NAMALWA (cell line): ENCODE measurements at regions not wholly inside any gene's neighbourhood (a gene's known extent, or its start where the extent isn't known, plus 50 kb on each side); places are given as distances from the start of the nearest gene placed in this dataset.
A peak's percentile ranks its signal among the peaks of the same experiment; 100 is the strongest.
"Not testable (repeated sequence)": the region's sequence is repeated elsewhere in the genome, so short reads cannot be mapped to it uniquely, and the experiment has no call there.

Experiments
- DNase-seq: peaks from one replicate; pipeline ENCODE4 v3.0.0-alpha.2; 2015; ENCODE audit warnings: low spot score

DNA sequence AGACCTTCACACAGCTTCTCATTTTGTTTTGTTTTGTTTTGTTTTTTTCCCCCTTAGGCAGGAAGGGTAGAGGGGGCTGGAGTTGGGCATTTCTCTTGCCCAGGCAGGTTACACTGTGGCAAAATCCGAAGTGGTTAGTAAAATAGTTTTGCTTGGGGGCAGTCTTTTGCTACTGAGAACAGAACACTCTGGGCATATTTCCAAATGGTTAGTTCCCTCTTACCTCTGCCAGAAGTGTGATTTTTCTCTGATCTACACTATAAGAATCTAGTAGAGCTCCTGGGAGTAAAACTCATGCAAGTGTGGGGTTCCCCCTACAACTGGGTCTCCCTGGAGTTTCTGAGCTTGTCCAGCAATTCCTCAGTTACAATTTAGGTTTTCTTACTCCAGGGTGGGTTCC, 61.7 kb downstream of the NPS start:
- no peak for DNase-seq

DNA sequence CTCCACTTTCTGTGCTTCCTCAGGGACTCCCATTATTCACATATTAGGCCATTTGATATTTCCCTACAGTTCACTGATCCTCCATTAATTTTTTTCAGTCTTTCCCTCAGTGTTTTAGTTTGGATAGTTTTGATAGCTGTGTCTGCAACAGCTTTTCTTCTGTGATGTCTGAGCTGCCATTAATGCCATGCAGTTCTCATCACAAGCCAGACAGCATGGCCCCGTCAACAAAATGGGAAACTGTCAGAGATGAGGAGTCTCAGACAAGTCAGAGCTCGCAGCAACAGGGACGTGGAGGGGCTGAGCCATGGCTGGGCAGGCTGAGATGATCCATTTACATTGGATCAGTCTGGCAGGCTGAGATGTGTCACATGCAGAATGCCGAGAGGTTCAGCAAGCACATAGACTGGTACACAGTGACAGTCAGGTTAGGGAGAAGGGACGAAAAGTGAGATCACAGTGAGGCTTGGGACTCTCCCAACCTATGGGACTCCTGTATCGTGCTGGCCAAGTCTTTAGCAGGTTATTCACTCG, 65.4 kb downstream of the NPS start:
- DNase-seq, result no peak

DNA sequence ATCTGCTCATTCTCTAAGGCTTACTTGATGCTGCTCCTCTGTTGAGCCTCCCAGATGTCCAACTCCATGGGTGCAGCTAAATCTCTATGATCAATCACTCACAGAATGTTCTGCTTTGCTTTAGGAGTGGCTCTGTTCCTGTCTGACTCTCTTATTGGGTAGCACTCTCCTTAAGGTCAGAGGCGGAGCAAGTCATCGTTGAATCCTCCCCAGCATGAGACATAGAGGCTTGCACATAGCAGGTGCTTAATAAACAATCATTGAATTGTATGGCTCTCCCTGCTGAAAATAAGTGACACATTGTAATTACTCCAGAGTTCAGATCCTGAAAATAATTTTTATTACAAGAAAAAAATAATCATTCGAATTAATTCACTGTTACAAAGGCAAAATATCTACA, 69.7 kb downstream of the NPS start:
- DNase-seq, result no peak

DNA sequence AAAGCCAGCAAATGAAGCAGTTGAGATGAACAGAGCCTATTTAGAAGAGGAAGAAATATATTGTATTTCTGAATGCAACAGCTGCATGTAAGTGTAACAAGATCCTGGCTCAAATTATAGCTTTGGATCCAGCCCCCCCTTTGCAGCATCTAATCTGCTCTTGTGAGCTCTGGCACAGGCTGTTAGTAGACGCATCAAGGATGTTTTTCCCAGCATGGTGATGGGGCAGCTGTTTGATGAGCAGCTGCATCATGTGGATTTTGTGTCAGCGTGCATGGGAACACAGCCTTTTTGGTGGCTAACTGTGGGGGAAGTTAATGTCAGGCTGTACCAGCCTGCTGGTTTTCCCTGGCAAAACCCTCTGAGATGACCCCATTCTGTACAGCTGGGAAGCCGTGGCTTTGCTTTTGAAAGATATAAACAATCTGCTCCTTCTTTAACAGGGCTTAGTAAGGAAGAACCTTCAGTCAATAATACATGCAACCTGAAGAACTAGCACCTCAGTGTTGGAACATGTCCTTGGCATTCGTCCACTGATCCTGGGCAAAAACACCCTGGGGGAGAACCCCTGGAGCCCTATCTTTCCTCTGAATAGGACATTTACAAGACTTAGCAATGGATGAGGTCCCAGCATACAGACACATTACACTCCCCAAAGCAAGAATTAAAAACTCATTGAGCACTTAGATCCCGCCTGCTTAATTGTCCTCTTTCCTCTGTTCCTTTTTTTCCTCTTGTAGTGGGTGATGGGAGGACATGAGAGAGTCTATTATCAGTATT, 70.6 kb downstream of the NPS start:
- DNase-seq, result no peak

DNA sequence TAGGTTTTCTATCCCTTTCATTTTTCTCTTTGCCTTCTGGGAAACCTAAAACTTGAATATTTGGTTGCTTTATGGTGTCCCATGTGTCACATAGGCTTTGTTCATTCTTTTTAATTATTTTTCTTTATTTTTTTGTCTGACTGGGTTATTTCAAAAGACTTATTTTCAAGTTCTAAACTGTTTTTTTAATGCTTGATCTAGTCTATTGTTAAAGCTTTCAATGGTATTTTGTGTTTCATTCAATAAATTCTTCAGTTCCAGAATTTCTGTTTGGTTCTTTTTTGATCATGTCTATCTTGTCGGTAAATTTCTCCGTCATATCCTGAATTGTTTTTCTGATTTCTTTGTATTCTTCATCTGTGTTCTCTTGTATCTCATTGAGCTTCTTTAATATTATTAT, 86.8 kb downstream of the NPS start:
- DNase-seq, result no peak

DNA sequence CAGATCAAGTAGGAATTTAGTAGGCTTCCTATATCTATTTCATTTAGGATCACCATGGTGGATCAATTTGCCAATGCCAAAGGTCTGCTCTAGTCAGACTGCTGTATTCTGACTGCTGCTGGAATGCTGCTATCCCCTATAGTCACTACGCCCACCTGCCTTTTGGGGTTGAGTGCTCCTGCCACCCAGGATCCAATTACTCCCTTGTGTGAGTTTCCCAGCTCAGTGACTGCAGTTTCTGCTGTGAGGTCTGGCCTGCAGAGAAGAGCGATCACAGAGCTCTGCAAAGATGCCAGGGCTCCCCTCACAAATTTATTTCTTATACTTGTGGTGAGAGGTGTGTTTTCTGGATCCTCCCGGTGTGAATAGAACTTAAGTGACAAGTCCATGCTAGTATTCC, 88.1 kb upstream of the FOXI2 start:
- DNase-seq, result no peak

DNA sequence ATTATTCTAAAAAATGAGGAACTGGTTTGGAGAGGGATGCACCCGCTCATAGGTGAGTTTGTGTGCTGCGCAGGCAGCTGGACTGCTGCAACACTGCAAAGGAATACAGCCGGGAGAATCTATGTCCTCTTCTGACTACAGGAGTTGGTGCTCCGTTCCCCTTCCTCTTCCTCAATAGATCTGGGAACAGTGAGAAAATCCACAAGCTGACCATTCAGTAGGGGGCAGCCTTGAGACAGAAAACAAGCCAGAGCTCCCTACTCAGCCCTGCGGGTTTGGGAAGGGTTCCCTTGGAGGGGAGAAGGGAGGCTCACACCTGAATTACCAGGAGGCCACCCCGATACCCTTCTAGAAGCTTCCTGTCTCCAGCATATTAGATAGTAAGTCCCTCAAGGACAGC, 87.3 kb upstream of the FOXI2 start:
- peak; percentile 8 for DNase-seq

DNA sequence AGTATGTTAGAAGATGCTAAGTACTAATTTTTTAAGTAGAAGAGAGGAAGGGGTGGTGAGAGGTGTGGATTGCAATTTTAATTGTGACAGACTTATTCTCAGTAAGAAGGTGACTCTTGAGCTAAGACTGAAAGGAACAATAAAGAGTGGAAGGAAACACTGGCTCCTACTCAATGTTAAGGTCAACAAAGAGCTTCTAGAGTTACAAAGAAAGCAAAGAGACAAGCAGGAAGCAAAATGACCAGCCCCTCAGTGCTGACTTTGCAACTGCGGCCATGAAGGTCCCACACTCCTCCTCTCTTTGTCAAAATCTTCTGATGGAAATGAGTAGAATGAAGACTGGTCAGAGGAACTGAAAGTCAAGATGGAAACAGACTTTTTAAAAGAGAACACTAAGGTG, 79.9 kb upstream of the FOXI2 start:
- no peak for DNase-seq

DNA sequence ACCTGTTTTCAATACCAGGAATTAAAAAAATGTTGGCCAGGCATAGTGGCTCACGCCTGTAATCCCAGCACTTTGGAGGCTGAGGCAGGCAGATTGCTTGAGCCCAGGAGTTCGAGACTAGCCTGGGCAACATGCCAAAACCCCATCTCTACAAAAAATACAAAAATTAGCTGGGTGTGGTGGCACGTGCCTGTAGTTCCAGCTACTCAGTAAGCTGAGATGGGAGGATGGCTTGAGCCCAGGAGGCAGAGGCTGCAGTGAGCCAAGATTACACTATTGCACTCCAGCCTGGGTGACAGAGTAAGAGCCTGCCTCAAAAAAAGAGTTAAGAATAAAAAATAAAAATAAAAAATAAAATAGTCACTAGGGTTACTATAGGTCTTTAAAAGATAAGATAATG, 60.6 kb upstream of the FOXI2 start:
- DNase-seq, result not testable (repeated sequence)

DNA sequence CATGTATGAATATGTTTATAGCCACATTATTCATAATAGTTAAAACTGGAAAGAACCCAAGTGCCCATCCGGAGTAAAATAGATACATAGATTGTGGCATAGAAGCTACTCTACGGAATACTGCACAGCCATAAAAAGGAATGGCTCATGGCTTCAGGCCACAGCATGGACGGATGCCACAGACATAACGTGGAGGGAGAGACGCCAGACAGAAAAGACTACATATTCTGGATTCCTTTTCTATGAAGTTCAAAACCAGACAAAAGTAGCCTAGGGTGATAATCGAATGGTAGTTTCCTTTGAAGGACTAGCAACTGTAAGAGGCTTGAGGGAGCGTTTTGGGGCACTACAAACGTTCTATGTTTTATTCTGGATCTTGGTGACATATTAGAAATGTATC, 58.9 kb upstream of the FOXI2 start:
- DNase-seq, result no peak

DNA sequence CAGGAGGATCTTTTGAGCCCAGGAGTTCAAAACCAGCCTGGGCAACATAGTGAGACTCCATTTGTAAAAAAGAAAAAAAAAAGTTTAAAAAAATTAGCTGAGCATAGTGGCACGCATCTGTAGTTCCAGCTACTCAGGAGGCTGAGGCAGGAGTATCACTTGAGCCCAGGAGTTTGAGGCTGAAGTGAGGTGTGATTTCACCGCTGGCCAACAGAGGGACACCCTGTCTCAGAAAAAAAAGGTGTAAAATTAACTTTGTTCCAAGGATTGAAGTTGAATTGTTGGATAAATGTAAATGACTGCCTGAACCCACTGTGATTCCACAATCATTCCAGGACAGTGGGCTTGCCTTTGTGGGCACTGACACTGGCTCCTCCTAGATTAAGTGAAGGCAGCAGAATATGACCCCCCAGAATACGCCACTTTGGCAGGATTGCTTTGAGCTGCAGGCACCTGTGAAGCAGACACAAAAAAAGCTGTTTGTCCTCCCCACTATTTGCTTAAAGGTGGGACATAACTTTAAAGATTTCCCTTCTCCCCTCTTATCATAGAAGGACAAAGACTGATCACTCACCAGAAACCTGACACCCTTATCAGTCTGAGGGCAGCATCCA, 57.2 kb upstream of the FOXI2 start:
- DNase-seq, result peak; percentile 16
